Neuron (in vitro differentiated cells): ENCODE measurements at regions not wholly inside any gene's neighbourhood (a gene's known extent, or its start where the extent isn't known, plus 50 kb on each side); places are given as distances from the start of the nearest gene placed in this dataset.
"Not testable (repeated sequence)": the region's sequence is repeated elsewhere in the genome, so short reads cannot be mapped to it uniquely, and the experiment has no call there.

Source experiments
- H2AFZ ChIP-seq: one replicate; pipeline ENCODE4 v1.6.1; 2013; ENCODE audit warnings: low read depth, mild to moderate bottlenecking, inconsistent platforms, low read length, moderate library complexity
- H3K27me3 ChIP-seq: one replicate; pipeline ENCODE4 v1.6.1; 2013; ENCODE audit warnings: low read length; ENCODE audit not compliant: insufficient read depth
- H3K36me3 ChIP-seq: one replicate; pipeline ENCODE4 v1.6.1; 2013; ENCODE audit warnings: low read length; ENCODE audit not compliant: insufficient read depth
- H3K4me1 ChIP-seq: one replicate; pipeline ENCODE4 v1.6.1; 2013; ENCODE audit warnings: low read length; ENCODE audit not compliant: insufficient read depth
- H3K4me3 ChIP-seq: 2 replicates; pipeline ENCODE4 v1.5.1; 2013; ENCODE audit warnings: mild to moderate bottlenecking, low read length, moderate library complexity
- H3K9me3 ChIP-seq: one replicate; pipeline ENCODE4 v1.6.1; 2013; ENCODE audit warnings: low read length

- H3K36me3 ChIP-seq = no peaks in the 10 kb centered on the region
- no peaks in the 10 kb centered on the region for H3K4me1 ChIP-seq
- H3K4me3 ChIP-seq = no peak overlapping the region
- H3K9me3 ChIP-seq = no peaks in the 10 kb centered on the region
- H2AFZ ChIP-seq = no peak overlapping the region
- H3K27me3 ChIP-seq = peaks cover 41% of the 10 kb centered on the region
Observed at GRCh38 chrX:131861088-131861787, 161.9 kb upstream of the STK26 start.

DNA sequence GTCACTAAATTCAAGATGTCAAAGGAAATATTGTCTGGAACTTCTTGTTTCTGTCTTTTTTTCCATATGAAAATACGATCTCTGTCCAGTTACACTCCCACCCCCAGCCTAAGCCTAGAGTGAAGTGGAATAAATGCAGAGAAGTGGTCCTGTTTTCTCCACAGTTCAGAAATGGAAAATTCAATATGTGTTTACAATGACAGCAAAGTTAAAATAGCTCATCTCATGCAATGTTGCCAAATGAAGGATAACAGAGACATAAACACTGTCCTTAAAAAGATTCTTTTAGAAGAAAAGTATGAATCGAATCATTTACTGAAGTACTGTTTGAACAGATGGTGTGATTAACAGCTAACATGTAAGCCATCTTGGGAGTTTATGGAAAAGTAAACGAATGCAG is 160.8 kb upstream of the STK26 start:
- Histone ChIP-seq H3K27me3 (peaks cover 41% of the 10 kb centered on the region), H3K36me3 (no peaks in the 10 kb centered on the region), H3K9me3 (no peaks in the 10 kb centered on the region), H3K4me1 (no peaks in the 10 kb centered on the region), H2AFZ (no peak overlapping the region), H3K4me3 (no peak overlapping the region)

DNA sequence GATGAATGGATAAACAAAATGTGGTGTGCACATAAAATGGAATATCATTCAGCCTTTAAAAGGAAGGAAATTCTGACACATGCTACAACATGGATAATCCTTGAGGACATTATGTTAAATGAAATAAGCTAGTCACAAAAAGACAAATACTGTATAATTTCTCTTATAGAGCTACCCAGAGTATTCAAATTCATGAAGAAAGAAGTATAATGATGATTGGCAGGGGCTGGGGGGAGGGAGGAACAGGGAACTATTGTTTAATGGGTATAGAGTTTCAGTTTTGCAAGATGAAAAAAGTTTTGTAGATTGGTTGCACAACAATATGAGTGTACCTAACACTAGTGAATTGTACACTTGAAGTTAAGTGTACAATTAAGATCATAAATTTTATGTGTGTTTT is 153.9 kb upstream of the STK26 start:
- no peaks in the 10 kb centered on the region for H3K9me3 ChIP-seq
- no peak overlapping the region for H2AFZ ChIP-seq
- no peaks in the 10 kb centered on the region for H3K4me1 ChIP-seq
- H3K36me3 ChIP-seq = no peaks in the 10 kb centered on the region
- no peak overlapping the region for H3K4me3 ChIP-seq
- H3K27me3 ChIP-seq = peaks cover 10% of the 10 kb centered on the region

- Histone ChIP-seq H3K27me3 (peaks cover 8% of the 10 kb centered on the region), H2AFZ (no peak overlapping the region), H3K9me3 (no peaks in the 10 kb centered on the region)
Observed at GRCh38 chrX:131874300-131874699, 148.8 kb upstream of the STK26 start.

DNA sequence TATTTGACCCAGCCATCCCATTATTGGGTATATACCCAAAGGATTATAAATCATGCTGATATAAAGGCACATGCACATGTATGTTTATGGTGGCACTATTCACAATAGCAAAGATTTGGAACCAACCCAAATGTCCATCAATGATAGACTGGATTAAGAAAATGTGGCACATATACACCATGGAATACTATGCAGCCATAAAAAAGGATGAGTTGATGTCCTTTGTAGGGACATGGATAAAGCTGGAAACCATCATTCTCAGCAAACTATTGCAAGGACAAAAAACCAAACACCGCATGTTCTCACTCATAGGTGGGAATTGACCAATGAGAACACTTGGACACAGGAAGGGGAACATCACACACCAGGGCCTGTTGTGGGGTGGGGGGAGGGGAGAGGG is 147.3 kb upstream of the STK26 start:
- H2AFZ ChIP-seq, H3K9me3 ChIP-seq, H3K27me3 ChIP-seq, H3K36me3 ChIP-seq, H3K4me3 ChIP-seq, H3K4me1 ChIP-seq: not testable (repeated sequence)

More at GRCh38 chrX:131874300-131874699, 148.8 kb upstream of the STK26 start:
- no peaks in the 10 kb centered on the region for H3K4me1 ChIP-seq
- no peak overlapping the region for H3K4me3 ChIP-seq
- no peaks in the 10 kb centered on the region for H3K36me3 ChIP-seq

DNA sequence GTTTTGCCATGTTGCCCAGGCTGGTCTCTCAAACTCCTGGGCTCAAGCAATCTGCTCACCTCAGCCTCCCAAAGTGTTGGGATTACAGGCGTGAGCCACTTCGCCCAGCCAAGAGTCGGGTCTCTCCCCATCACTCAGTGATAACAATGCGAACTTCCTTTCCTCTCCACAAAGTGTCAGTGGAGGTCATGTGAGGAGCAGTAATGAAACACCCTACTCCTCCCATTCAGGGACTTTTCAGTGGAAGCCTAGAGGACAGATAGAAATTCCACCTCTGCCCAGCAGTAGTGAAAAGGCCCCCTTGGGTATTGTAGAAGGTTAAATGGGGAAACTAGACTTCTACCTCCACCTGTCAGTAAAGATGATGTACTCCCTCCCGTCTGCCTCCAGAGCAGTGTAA is 141.9 kb upstream of the STK26 start:
- Histone ChIP-seq H3K36me3 (no peaks in the 10 kb centered on the region), H3K4me3 (no peak overlapping the region), H3K27me3 (peaks cover 12% of the 10 kb centered on the region), H3K9me3 (no peaks in the 10 kb centered on the region), H3K4me1 (peaks cover 3% of the 10 kb centered on the region), H2AFZ (no peak overlapping the region)

DNA sequence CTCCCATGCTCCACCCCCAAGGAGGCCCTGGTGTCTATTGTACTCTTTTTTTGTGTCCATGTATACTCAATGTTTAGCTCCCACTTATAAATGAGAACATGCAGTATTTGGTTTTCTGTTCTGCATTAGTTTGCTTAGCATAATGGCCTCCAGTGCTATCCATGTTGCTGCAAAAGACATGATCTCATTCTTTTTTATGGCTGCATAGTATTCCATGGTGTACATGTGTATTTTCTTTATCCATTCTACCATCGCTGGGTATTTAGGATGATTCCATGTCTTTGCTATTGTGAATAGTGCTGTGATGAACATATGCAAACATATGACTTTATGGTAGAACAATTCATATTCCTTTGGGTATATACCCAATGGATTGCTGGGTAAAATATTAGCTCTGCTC is 138.1 kb upstream of the STK26 start:
- not testable (repeated sequence) for H3K9me3 ChIP-seq, H3K4me1 ChIP-seq, H3K4me3 ChIP-seq, H3K27me3 ChIP-seq, H3K36me3 ChIP-seq, H2AFZ ChIP-seq

DNA sequence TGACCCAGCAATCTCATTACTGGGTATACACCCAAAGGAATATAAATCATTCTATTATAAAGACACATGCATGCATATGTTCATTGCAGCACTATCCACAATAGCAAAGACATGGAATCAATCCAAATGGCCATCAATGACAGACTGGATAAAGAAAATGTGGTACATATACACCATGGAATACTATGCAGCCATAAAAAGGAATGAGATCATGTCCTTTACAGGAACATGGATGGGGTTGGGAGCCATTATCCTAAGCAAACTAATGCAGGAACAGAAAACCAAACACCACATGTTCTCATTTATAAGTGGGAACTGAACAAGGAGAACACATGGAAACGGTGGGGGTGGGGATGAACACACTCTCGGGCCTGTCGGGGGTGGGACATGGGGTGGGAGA is 129.2 kb upstream of the STK26 start:
- H3K4me3 ChIP-seq, H2AFZ ChIP-seq, H3K4me1 ChIP-seq: not testable (repeated sequence)

GRCh38 chrX:131894995-131895394 is 128.1 kb upstream of the STK26 start:
- H3K4me3 ChIP-seq = no peak overlapping the region
- H3K27me3 ChIP-seq = peaks cover 24% of the 10 kb centered on the region
- H3K36me3 ChIP-seq = no peaks in the 10 kb centered on the region

More for the DNA sequence above, 129.2 kb upstream of the STK26 start:
- H3K27me3 ChIP-seq = peaks cover 16% of the 10 kb centered on the region
- H3K9me3 ChIP-seq, H3K36me3 ChIP-seq: not testable (repeated sequence)

DNA sequence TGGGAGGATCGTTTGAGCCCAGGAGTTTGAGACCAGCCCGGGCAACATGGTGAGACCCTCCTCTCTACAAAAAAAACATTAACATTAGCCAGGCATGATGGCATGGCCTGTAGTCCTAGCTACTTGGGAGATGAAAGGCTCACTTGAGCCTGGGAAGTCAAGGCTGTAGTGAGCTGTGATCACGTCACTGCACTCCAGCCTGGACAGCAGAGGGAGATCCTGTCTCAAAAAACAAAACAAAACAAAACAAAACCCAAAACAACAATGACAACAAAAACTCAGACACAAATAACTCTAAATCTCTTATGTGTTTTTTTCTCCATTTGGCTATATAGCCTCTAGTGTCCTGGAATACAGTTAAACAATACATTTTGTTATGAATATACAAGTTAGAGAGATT is 127.3 kb upstream of the STK26 start:
- H3K27me3 ChIP-seq = peaks cover 32% of the 10 kb centered on the region
- H3K4me3 ChIP-seq = no peak overlapping the region
- no peaks in the 10 kb centered on the region for H3K9me3 ChIP-seq

More at GRCh38 chrX:131894995-131895394, 128.1 kb upstream of the STK26 start:
- H2AFZ ChIP-seq = no peak overlapping the region
- H3K9me3 ChIP-seq = no peaks in the 10 kb centered on the region
- no peaks in the 10 kb centered on the region for H3K4me1 ChIP-seq

DNA sequence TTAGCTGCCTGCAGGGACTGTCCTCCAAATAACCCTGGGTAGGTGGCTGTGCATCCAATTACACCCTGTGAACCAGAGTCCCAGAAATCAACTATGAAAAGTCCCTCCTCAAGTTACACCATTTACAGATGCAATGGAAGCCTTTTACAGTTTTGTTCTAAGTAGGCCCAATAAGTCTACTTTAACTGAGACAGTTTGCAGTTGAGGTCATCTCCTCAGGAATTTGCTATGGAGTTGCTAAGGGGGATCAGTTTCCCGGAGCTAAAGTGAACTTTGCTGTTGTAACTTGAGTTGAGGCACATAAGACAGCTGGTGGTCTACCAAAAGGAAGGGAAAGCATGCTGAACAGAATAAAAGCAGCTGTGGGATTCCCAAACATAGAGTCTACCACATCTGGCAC is 121.6 kb upstream of the STK26 start:
- Histone ChIP-seq H3K4me1 (no peaks in the 10 kb centered on the region), H2AFZ (no peak overlapping the region), H3K36me3 (no peaks in the 10 kb centered on the region), H3K27me3 (peaks cover 34% of the 10 kb centered on the region), H3K4me3 (no peak overlapping the region), H3K9me3 (no peaks in the 10 kb centered on the region)

More for the DNA sequence above, 127.3 kb upstream of the STK26 start:
- H3K36me3 ChIP-seq = no peaks in the 10 kb centered on the region
- H3K4me1 ChIP-seq = no peaks in the 10 kb centered on the region
- no peak overlapping the region for H2AFZ ChIP-seq

DNA sequence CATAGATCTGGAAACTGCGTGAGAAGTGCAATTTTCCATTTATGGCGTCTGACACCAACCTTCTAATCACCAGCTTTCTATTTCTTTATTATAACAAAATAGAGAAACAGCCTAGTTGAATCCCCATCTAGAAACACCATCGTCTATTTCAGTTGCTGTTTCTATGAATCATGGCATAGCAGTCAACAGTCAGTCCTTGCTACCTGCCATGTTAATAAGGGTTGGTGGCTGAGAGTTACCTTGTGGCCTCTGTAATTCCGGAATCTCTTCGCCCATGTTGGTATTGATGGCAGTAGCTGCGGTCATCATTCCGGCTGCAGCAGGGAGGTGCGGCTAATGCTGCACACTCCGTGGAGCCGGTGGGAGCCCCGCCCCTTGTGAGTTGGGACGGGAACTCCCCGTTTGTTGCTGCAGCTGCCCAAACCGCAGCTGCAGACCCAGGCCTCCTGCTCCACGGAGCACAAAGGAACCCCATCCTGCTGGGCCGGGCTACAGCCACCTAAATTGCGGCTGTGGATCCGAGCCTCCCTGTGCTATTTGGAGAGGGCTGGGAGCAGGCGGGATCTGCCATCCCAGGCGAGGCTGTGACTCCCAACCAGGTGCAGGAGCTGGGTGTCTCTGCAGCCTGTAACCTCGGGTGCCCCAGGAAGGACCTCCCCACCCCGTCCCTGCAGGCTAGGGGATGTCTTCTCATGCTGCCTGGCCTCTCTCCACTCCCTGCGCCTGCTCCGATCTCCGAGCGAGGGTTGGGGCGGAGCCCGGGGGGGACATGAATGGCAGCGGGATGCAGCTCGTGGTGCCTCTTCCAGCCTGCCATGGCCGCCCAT is 115.4 kb upstream of the STK26 start:
- no peak overlapping the region for H2AFZ ChIP-seq
- H3K9me3 ChIP-seq = no peaks in the 10 kb centered on the region
- no peaks in the 10 kb centered on the region for H3K4me1 ChIP-seq
- H3K27me3 ChIP-seq = peaks cover 26% of the 10 kb centered on the region
- no peaks in the 10 kb centered on the region for H3K36me3 ChIP-seq
- no peak overlapping the region for H3K4me3 ChIP-seq

GRCh38 chrX:131910586-131910985 is 112.5 kb upstream of the STK26 start:
- H3K36me3 ChIP-seq = no peaks in the 10 kb centered on the region
- no peak overlapping the region for H3K4me3 ChIP-seq
- H3K4me1 ChIP-seq = no peaks in the 10 kb centered on the region
- H3K9me3 ChIP-seq = no peaks in the 10 kb centered on the region
- no peak overlapping the region for H2AFZ ChIP-seq
- peaks cover 23% of the 10 kb centered on the region for H3K27me3 ChIP-seq
